Activated CD4-positive, alpha-beta T cell treated with anti-CD3 and anti-CD28 coated beads, Interleukin-10, Interleukin-2, amounts not matched to agents 100 ng/mL and 50 ng/mL, durations not matched to agents 16 hours and 8 hours (primary cell): ENCODE measurements at regions not wholly inside any gene's neighbourhood (a gene's known extent, or its start where the extent isn't known, plus 50 kb on each side); places are given as distances from the start of the nearest gene placed in this dataset.

Experiments used
- DNase-seq: peaks from one replicate; pipeline ENCODE4 v3.0.0-alpha.2; 2020

DNA sequence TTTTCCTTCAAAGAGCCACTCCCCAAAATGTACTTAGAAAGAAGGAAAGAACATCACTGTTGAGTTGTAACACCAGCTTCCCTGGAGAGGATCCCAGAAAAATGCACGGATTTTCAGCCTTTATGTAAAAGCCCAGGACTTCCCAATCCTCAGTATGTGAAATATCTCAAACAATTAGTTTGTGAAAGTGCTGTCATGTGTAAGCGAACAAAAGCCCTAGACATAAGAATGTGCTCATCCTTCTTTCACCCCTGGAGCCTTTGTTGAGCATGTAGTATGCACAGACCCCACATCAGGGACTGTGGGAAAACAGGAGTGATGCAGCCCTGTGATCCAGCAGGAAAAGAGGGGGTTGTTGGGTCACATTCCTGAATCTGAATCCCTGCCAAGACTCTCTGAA lies 441.4 kb upstream of the ZNF507 start:
- no peak for DNase-seq

DNA sequence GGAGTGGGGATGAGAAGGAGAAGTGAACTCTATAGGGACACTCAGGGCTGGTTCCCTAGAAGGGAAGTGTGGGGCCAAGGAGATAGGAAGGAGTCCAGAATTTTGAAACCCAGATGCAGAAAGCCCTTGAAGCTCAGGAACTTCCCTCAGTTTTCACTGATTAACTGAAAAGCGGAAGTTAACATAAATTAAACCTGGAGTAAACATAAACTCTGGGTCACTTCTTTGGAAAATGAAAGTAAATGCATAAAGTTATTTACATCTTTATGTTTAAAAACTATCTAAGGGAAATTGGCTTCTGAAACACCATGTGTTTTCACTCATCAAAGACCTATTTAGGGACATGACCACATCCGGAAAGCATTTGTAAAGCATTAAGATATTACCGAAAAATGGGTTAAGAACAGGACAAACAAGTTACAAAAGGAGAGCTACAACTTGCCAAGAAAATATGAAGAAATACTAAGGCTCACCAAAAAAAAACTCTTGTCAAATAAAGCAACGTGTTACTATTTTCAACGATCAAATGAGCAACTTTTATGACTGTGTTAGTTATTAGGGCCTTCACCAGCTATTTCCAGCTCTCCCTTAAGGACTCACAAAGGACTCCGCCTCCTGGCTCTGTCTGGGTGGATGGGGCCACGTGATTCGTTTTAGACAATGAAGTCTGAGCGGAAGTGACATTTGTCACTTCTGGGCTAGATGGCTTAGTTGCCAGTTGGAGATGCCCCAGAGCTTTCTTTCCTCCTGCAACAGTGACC lies 439.1 kb upstream of the ZNF507 start:
- DNase-seq: no peak

DNA sequence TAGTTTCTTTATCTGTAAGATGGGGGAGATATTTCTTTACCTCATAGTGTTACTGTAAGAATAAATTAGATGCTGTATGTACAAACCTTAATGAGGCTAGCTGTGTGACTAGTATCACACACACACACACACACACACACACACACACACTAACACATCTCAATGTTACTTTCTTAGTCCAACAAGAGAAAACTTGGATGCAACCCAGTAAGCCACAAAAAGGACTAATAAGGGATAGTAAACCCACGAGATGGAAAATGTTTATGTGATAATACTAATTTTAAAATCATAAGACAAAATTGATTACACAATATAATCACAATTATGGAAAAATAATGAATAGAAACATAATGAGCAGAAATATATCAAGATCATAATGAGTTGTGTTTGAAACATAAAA lies 437.7 kb upstream of the ZNF507 start:
- no peak for DNase-seq

DNA sequence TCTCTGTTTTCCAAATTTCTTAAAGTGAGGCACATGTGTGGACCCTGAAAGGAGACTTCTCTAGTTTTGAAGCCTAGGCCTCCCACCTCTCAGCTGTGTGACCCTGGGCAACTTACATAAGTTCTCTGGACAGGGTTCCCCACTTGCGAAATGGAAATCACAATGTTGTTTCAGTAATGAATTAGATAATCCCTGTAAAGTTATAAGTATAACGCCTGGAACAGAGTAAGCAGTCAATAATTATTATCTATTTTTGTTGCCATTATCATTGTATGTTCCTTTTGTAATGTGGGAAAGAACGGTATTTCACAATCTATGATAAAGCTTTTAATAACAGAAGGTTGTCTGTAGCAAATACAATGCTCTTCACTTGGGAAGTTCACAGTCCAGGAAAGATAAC lies 437.3 kb upstream of the ZNF507 start:
- DNase-seq: no peak

DNA sequence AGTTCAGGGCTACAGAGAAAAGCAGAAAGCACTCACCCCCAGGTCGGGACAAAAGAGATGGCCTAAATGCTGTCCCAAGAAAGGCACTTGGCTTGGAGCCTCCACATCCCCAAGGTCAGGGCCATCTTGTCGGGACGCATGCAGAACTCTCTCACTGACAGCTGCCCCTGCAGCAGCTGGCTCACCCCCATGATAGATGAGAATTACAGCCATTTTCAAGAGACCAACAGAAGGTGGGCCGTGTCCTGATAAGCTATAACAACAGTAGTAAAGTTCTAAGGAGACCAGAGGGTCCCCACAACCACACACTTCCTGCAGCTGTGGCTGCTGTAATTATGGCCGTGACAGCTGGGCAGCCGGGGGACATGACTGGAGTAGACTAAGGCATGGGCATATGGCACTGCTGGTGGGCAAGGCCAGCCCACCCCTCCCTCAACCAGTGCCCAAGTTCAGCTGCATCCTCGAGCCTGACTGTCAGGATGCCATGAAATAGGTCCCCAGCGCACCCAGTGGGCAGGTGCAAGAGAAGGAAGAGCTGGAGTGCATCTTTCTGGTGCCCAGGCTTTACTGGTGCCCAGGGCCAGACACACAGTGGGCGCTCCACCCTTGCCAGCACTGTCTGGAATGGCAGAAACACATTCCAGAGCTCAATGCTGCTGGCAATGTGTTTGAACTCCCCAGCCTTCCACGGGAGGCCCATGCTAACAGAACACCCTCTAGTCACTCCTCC lies 436.7 kb upstream of the ZNF507 start:
- DNase-seq: no peak

DNA sequence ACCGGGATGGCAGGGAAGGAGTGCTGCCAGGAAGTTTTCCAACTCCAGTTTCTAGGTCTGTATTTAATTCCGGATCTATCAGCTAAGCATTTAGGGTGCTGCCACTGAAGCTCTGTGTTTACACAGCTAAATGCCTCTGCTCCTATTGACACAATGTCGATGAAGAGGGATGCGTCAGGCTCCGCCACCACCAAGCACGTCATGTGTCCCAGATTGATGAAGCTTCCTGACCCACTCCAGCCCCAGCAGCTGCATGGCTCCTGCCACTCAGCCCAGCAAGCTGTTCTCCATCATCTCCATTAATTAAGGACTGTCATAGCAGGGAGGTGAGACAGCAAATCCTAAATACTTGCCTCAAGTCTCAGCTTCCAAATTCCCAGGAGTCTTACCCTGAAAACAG lies 435.2 kb upstream of the ZNF507 start:
- DNase-seq: no peak

DNA sequence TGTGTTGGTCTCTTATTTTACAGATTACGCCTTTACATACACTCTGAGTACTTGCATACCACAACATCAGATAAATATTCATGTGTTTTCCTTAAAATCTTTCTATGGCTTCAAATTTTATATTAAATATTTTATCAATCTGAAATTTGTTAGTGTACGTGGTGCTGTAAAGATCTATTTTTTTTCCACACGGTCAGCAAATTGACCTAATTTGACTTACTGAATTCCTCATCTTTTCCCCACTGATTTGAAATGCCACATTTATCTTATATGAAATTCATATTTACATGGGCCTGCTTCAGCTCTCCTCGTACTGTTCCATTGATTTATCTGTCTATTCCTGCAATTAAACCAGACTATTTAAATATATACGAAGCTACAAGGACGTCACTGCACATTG lies 433.8 kb upstream of the ZNF507 start:
- no peak for DNase-seq

DNA sequence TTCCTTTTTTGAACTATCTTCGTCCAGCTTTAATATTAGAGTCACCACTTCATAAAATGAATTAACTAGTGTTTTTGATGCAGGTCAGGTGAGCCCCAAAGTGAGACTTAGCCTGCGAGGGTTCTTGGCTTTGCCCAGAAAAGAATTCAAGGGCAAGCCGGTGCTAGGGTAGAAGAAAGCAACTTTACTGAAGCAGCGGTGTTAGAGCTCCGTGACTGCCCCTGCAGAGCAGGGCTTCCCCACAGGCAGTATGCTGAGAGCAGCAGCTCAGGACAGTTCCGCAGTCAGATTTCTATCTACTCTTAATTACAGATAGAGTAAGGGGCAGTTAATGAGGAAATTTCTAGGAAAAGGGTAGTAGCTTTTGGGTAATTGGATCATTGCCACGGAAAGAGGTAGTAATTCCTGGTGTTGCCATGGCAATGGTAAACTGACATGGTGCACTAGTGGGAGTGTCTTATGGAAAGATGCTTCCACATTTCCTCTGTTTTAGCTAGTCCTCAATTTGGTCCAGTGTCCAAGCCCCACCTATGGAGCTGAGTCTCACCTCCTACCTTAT lies 432.2 kb upstream of the ZNF507 start:
- no peak for DNase-seq

DNA sequence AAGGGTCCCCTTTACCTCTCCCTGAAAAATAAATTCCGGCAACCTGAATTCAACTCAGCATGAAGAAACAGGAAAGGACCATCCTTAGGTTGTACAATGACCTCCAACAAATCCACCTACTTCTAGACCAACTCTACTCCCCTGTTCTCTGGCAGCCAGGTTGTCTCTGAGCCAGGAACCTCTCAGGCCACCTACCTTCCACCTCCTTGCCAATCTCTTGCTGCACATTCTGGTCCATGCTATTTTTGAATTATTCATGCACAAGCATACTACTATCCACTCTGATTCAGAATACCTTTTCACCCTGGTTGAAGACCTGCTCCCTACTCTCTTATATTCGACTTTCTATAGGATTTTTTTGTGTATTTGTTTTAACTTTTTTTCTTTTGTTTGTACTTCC lies 415.0 kb upstream of the ZNF507 start:
- DNase-seq: no peak

DNA sequence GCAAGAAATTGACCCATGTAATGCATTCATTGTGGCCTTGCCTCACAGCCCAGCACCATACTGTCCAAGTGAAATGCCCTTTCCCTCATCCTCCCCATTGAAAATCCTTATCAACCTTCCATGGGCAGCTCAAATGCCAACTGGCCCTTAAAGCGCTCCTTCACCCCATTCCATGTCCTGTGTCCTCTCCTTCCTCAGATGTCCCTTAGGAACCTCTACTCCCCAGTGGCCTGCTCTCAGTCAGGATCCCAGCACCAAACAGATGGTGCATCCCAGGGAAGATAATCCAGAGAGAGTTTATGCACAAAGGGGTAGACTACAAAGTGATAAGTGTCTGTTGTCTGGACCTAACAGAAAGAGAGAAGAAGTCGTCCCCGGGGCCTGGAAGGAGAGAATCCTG lies 407.4 kb upstream of the ZNF507 start:
- no peak for DNase-seq

DNA sequence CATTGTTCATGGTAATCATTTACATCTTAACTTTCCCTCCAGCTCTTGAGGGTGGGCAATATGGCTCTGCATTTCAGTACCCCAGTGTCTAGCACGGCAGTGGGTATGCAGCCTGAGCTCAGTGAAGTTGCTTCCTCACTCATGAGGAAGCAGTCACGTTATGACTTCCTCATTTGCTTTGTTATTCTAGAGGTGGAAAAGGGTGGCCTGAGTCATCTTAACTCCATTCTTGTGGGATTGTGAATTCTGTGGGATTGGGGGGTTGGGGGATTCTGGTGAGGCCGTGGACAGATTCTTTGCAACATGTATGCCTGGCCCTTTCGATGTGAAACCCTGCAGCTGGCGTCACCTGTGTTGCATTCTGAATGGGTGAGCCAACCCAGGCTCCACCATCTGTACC lies 406.7 kb upstream of the ZNF507 start:
- DNase-seq: no peak

DNA sequence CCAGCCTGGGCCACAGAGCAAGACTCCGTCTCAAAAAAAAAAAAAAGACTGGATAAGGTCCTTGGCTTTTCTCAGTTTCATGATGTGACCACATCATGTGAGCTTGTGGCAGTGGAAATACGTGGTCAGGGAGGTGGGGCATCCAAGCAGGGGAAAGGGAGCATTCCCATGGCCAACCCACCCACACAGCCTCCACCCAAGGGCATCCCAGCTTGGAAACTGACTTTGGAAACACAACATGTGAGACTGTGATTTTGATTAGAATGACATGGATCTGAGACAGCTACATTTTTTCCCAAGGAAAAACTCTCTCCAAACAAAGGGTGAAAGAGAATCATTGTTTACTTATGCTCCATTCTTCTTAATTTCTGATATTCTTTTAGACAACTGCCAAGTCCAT lies 405.0 kb upstream of the ZNF507 start:
- DNase-seq: no peak

DNA sequence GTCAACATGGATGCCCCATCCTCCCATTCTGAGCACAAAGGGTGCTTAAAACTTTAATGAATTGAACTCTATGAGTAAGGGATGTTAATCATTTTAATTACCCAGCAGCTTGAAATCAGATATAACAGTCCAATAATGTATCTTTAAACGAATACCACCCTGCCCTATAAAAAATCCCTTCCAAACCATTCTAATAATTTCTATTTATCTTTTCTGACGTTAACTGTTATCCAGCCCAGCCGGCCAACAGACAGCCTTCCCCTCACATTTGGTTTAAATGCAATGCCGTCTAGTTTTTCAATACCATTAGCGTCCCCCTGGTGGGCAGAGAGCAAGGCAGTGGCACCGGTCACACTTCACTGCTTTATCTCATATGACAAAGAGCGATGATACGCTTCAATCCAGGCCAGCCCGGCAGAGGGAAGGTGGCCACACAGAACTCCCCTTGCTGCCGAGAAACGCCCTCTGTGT lies 402.2 kb upstream of the ZNF507 start:
- no peak for DNase-seq

DNA sequence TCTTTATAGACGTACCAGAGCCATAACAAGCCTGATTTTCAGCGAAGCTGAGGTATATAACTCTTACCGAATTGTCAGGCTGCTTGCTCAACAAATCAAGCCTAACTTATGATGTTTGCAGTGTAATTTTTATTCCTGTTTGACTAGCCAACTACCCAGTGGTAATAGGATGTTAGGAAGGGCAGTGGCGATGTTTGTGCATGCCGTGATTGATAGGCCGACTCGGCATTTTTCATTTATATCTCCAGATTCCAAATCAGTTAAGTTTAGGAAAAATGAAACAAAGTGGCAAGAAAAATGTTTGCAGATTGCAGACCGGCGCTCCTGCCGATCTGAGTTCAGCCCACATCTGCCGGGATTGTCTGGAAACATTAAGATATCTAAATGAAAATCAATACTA lies 401.6 kb upstream of the ZNF507 start:
- no peak for DNase-seq

DNA sequence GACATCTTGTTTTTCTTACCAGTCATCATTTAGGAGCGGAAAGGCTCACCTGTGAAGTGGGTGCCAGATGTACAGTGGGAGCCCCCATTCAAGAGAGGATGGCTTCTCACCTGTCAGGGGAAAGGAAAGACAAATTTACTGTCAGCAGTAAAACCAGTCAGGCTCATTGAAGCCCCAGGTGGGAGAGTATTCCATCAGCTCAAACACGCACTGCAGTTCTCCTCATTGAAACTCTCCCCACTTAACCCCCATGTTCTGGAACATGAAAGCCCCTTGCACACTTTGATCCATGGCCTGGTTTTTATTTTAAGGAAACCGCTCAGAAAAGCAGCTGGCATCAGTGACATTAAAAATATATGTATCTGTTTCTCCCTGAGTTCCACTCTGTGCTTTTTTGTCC lies 401.1 kb upstream of the ZNF507 start:
- DNase-seq: no peak

DNA sequence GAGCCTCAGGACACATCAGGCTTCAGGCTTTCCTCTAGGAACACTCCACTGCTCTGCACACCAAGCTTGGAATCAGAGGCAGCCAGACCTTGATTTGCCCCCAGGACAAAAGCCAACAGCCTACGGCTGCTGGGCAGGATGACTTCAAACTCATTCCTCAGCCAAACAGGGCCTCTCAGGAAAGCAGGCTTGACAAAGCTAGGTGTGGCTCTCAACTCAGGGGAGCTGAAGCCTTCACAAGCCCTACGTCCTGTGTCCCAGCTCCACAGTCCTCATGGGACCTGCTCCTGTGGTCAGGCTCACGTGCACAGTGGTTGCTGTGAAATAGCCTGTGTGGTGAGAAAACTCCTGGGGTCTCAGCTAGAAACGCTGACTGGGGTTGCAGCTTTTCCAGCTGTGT lies 398.9 kb upstream of the ZNF507 start:
- no peak for DNase-seq

DNA sequence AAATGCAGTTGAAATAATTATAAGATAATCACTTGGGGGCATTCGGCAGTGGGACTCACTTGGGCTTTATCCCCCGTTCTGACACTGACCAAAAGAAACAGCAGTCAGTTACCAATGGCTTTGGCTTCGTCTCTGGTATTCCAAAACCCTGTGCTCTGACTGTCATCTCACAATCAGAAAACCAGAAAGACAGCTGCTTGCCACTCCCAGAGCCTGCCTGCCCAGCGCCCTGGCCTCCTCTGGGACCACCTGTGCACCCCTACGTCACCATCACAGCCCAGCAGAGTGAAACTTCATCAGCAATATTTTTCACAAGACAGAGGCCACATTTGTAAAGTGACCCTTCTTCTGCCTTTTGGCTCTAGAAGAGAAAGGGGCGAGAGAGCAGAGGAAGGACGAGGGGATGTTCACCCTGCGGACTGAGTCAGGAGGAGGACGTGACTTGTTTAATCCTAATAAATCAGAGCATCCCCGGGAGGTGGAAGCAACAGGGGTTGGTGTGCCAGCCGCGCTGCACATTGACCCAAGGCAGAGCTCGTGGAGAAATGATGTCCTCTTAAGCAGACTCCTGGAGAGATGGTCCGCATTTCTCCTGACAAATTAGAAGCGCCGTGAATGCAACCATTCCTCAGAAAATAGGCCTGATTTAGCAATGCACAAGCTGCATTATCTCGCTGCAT lies 397.8 kb upstream of the ZNF507 start:
- DNase-seq: no peak

DNA sequence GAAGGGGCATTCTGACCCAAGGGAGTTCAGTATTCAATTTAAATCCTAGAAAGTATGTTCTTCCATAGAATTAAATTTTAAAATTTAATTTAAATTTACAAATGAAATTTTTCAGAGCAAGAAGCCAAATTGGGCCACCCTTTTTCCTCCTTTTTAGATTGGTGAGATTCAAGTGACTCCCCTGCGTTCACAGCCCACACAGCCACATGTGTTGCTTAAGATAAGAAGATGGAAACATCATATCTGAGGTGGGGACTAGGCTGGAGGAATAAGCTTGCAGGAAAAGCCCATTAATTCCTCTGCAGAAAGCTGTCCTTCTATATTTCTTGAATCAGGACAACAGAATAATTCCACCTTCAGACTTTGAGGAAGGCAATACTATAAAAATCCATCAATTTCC lies 392.7 kb upstream of the ZNF507 start:
- DNase-seq: no peak

DNA sequence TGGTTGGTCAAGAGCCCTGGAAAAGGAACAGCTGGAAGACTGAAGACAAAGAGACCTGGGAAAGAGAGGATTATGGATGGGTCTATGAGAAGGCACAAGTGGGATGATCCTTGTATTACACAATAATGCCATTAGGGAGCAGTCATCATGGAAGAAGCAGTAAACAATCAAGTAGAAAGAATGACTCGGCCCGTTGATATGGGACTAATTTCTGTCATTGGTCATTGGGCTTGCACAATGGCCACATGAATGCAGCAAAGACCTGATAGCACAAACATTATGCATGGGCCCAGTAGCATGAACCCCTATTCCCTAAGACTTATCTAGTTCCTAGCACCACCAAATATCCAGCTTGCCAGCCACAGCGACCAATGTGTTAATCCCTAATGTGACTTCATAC lies 390.3 kb upstream of the ZNF507 start:
- DNase-seq: no peak

DNA sequence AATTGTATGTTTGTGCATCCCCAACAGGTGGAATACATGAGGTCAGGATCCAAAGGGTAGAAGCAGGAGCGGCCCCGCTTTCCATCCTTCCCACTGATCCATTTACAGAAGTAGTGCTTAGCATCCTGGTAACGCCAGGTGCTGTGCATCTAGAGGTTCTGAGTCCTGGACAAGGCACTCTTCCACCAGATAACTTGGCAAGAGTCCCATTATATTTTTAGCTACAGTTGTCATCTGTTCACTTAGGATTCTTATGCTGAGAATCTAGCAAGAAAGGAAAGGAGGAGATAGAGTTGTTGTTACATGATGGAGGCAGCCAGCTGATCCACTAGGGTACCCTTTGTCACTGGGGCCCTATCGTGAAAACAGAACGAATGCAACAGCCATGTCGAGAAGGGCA lies 389.5 kb upstream of the ZNF507 start:
- no peak for DNase-seq

DNA sequence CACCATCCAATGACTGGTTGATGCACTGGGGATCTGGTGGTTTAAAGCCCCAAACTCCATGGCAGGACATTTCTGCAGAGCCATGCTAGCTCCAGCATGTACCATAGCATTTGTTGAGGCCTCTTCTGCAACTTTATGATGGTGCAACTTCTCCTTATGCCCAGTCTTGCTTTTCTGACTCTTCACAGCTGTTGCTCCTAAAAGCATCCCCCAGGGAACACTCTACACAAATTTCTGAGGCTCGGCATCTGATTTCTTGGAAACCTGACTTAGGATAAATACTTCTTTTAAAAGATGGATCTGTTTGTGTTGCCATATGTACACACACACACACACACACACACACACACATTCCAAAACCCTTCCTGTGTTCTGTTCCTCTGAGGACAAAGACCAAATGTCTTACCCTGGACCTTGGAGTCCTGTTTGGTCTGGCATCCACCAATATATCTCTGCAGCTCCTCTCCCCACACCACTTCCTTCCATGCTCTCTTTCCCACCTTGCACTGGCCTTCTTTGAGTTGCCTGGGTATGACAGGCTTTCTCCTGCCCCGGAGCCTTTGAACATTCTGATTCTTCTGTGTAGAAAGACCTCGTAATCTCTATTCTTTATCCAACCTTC lies 388.5 kb upstream of the ZNF507 start:
- DNase-seq: no peak

DNA sequence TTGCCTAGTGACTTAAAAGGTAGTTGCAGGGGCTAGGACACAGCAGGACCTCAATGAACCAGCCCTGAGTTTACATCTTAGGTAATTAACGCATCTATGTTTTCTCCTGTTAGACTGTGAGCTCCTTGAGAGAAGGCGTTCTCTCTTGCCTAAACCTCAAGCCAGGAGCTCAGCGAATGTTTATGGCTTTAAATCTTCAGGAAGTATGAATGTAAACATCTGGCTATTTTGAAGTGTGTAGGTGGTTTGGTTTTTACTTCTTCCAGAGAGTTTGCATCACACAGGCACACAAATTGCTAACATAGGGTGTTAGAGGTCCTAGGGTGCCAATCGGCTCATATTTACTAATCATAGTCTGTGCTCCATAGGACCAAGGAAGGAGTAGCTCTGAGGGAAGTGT lies 387.7 kb upstream of the ZNF507 start:
- DNase-seq: no peak

DNA sequence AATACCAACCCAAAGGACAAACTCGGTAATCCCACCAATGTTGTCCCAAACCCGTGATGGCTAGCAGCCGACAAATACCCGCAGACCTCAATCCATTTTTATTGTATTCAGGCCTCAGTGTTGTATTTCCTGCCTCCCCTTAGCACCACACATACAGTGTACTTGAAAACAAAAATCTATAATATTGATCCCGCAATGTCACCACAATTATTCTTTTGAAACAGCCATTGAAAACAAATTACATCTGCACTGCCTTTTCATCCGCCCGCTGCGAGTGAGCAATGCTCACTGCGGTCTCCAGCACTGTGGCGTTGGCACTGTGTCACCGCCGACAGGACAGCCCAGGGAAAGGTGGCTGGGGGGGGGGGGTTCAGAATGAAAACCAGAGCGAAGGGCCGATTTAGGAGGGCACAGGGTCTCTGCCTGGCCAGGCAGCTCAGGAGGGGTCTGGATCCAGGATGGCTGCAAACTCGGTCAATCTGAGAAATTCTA lies 385.8 kb upstream of the ZNF507 start:
- DNase-seq: no peak
